AG10803 (cell line): ENCODE measurements at regions not wholly inside any gene's neighbourhood (a gene's known extent, or its start where the extent isn't known, plus 50 kb on each side); places are given as distances from the start of the nearest gene placed in this dataset.

Experiments
- DNase-seq: peaks from one replicate; pipeline ENCODE4 v3.0.0; 2010; ENCODE audit warnings: low read depth
- H3K4me3 ChIP-seq: 2 replicates; pipeline ENCODE4 v1.5.1; 2011; ENCODE audit warnings: mild to moderate bottlenecking, low read length, control low read depth
- TF ChIP-seq, protein P1 (sequence below): conservative IDR thresholded peaks from 2 replicates; pipeline ENCODE4 v1.5.1; 2011; ENCODE audit warnings: mild to moderate bottlenecking, low read length, control low read depth, inconsistent platforms

- DNase-seq = no peak
- H3K4me3 ChIP-seq = no peak overlapping the region
These were observed 62.6 kb upstream of the MTPN start for GRCh38 chr7:136039577-136040345.

DNA sequence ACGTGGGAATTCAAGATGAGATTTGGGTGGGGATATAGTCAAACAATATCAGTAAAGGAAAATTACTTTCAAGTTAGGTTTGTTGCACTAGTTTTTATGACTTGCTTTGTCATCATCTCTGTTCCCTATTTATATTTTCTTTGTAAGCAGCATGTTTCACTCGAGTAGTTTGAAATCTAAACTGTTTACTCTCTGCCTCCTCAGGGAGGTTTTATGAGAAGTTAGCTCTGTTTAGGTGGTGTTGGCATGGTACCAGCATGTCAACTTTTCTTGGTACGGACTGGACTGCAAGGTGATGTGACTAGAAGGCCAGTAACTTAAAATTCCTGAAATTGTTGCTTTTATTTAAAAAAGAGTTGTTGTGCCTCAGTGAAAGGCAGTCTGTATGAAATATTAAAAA lies 59.2 kb upstream of the MTPN start:
- no peak for DNase-seq
- H3K4me3 ChIP-seq = no peak overlapping the region
- TF ChIP-seq, protein P1, sequence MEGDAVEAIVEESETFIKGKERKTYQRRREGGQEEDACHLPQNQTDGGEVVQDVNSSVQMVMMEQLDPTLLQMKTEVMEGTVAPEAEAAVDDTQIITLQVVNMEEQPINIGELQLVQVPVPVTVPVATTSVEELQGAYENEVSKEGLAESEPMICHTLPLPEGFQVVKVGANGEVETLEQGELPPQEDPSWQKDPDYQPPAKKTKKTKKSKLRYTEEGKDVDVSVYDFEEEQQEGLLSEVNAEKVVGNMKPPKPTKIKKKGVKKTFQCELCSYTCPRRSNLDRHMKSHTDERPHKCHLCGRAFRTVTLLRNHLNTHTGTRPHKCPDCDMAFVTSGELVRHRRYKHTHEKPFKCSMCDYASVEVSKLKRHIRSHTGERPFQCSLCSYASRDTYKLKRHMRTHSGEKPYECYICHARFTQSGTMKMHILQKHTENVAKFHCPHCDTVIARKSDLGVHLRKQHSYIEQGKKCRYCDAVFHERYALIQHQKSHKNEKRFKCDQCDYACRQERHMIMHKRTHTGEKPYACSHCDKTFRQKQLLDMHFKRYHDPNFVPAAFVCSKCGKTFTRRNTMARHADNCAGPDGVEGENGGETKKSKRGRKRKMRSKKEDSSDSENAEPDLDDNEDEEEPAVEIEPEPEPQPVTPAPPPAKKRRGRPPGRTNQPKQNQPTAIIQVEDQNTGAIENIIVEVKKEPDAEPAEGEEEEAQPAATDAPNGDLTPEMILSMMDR = no peak

More at GRCh38 chr7:136039577-136040345, 62.6 kb upstream of the MTPN start:
- TF ChIP-seq, protein P1 = no peak

DNA sequence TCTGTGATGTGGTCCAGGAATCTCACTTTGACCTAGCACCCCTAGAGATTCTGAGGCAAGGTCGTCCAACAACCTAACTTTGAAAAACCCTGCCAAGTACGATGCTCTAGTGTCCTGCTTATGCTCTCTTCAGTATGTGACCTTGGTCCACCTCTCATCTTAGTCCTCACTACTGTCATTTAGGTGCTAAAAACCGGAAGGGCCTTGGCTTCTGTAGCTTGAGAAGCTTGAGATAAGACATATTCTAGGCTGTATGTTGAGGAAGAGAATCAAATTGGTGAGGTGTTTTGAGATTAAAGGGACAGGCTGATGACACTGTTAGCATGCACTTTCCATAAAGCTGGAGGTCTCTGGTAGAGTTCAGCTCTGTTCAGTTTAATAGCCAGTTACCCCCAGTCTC lies 57.0 kb upstream of the MTPN start:
- TF ChIP-seq, protein P1 = no peak
- H3K4me3 ChIP-seq = no peak overlapping the region
- no peak for DNase-seq

DNA sequence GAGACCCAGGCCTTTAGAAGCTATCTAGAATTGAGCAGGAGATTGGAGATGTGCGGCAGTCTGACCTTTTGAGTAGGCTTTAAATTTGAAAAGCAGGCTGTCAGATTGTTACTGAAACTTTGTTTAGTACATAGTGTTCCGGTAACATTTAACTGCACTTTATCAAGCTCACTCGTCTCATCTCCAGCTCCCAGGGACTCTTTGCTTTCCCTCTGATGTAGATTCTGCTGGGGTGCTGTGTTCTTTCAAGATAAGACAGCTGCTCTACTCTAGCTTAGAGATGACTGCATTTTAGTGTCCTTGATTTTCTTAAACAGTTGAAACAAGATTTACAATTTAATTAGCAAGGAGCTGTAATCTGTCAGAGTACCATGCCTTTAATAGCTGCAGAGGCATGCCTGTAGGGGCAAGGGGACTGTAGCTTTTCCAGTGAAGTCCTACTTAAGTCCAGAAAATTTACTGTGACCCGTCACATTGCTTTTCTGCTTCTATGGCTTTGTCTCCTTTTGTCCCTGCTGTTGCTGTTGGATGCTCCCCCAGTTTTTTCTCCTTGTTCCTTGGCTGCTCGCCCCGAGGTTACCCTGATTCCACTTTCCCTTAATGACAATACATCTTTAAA lies 56.4 kb upstream of the MTPN start:
- no peak overlapping the region for H3K4me3 ChIP-seq
- TF ChIP-seq, protein P1 = no peak
- DNase-seq = no peak

DNA sequence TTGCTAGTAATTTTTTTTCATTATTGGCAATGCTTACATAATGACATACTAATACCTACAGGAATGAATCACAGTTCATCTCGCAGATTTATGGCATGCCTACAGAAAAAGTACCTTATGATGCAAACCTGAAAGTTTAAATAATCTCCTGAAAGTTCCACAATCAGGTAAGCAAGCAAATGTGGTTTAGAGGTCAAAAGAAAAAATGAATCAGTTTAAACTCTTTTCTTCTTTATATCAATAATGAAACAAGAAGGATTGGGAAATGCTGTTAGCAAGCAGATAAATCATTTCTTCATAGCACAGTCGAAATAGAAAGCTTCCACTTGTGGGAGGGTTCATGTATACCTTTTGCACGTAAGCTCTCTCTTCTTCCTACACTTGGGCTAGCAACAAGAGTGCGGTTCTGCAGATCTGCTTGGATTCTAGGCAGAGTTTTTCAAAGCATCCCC lies 53.7 kb upstream of the MTPN start:
- DNase-seq = no peak
- H3K4me3 ChIP-seq = no peak overlapping the region
- TF ChIP-seq, protein P1 = no peak

- TF ChIP-seq, protein P1 = no peak
- DNase-seq = no peak
- H3K4me3 ChIP-seq = no peak overlapping the region
These were observed 53.2 kb upstream of the MTPN start for GRCh38 chr7:136030330-136030729.

GRCh38 chr7:136027160-136027559 lies 50.0 kb upstream of the MTPN start:
- no peak overlapping the region for H3K4me3 ChIP-seq
- TF ChIP-seq, protein P1 = no peak
- no peak for DNase-seq
